Urinary bladder (tissue), 3 donors: ENCODE measurements at regions not wholly inside any gene's neighbourhood (a gene's known extent, or its start where the extent isn't known, plus 50 kb on each side); places are given as distances from the start of the nearest gene placed in this dataset.
"Not testable (repeated sequence)": the region's sequence is repeated elsewhere in the genome, so short reads cannot be mapped to it uniquely, and the experiment has no call there.

Experiments
- DNase-seq: peaks from one replicate; pipeline ENCODE4 v3.0.0-alpha.2; 2015; ENCODE audit errors: extremely low spot score
- H3K27ac ChIP-seq: one replicate; pipeline ENCODE4 v1.5.1; 2013; ENCODE audit warnings: low read depth, mild to moderate bottlenecking, moderate library complexity
- H3K36me3 ChIP-seq: one replicate; pipeline ENCODE4 v1.6.1; 2013; ENCODE audit warnings: mild to moderate bottlenecking, moderate library complexity; ENCODE audit not compliant: insufficient read depth
- H3K4me1 ChIP-seq: one replicate; pipeline ENCODE4 v1.6.1; 2013; ENCODE audit warnings: mild to moderate bottlenecking, moderate library complexity; ENCODE audit not compliant: insufficient read depth
- H3K4me3 ChIP-seq: one replicate; pipeline ENCODE4 v1.5.1; 2013; ENCODE audit warnings: low read depth, low read length
- WGBS: extraction: QIAGEN DNeasy Blood & Tissue Kit; methylation state at CpG from one replicate; pipeline ENCODE4 v1.1.7; 2013; 5-methylcytosine and 5-hydroxymethylcytosine counted together
- donor health status: healthy with polysubstance abuse.
- donor health status: healthy.

DNA sequence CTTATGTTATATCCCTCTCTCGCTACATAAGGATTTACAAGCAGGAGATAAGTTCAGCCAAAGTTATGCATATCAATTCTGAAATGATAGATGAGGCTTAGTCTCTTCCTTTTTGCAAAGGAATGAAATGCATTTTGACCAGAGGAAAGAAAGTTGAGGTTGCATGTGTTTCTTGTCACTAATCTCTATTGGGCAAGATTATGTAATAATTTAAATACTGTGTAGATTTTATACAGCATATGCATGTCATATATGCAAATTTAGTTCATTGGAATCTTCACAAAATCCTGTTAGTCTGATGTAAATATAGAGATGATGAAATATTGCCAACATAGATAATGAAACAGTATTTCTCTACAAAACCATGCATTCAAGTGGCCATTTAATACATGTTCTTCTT lies 858.7 kb upstream of the RAG2 start:
- no peak for DNase-seq
- 34% methylated on average over 1 of the region's 1 CpG for WGBS
- Histone ChIP-seq H3K27ac (no peak overlapping the region), H3K4me1 (no peaks in the 10 kb centered on the region), H3K4me3 (no peak overlapping the region), H3K36me3 (no peaks in the 10 kb centered on the region)

GRCh38 chr11:37451903-37452302 lies 853.9 kb upstream of the RAG2 start:
- H3K4me1 ChIP-seq, result no peaks in the 10 kb centered on the region
- no peak overlapping the region for H3K4me3 ChIP-seq
- DNase-seq, result no peak
- no peaks in the 10 kb centered on the region for H3K36me3 ChIP-seq
- H3K27ac ChIP-seq, result no peak overlapping the region

GRCh38 chr11:37450613-37451012 lies 852.6 kb upstream of the RAG2 start:
- WGBS, result 83% methylated on average over 2 of the region's 2 CpGs
- no peak overlapping the region for H3K4me3 ChIP-seq
- DNase-seq, result no peak
- H3K4me1 ChIP-seq, result no peaks in the 10 kb centered on the region
- no peak overlapping the region for H3K27ac ChIP-seq
- H3K36me3 ChIP-seq, result no peaks in the 10 kb centered on the region

GRCh38 chr11:37449146-37449545 lies 851.1 kb upstream of the RAG2 start:
- Histone ChIP-seq H3K27ac (no peak overlapping the region), H3K4me3 (no peak overlapping the region), H3K36me3 (no peaks in the 10 kb centered on the region), H3K4me1 (no peaks in the 10 kb centered on the region)
- 26% methylated on average over 3 of the region's 3 CpGs for WGBS
- DNase-seq, result no peak

GRCh38 chr11:37442576-37442975 lies 844.5 kb upstream of the RAG2 start:
- 49% methylated on average over 1 of the region's 1 CpG for WGBS
- DNase-seq, result no peak
- H3K27ac ChIP-seq, result no peak overlapping the region

DNA sequence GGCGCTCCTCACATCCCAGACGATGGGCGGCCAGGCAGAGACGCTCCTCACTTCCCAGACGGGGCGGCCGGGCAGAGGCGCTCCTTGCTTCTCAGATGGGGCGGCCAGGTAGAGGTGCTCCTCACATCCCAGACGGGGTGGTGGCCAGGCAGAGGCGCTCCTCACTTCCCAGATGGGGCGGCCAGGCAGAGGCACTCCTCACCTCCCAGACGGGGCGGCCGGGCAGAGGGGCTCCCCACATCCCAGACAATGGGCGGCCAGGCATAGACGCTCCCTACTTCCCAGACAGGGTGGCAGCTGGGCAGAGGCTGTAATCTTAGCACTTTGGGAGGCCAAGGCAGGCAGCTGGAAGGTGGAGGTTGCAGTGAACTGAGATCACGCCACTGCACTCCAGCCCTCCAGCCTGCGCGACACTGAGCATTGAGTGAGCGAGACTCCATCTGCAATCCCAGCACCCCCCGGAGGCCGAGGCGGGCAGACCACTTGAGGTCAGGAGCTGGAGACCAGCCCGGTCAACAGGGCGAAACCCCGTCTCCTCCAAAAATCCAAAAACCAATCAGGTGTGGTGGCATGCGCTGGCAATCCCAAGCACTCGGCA lies 833.7 kb upstream of the RAG2 start:
- not testable (repeated sequence) for DNase-seq, H3K36me3 ChIP-seq, H3K27ac ChIP-seq, H3K4me3 ChIP-seq, H3K4me1 ChIP-seq
- 93% methylated on average over 29 of the region's 29 CpGs for WGBS

More at GRCh38 chr11:37442576-37442975, 844.5 kb upstream of the RAG2 start:
- Histone ChIP-seq H3K4me1 (no peaks in the 10 kb centered on the region), H3K4me3 (no peak overlapping the region), H3K36me3 (no peaks in the 10 kb centered on the region)

DNA sequence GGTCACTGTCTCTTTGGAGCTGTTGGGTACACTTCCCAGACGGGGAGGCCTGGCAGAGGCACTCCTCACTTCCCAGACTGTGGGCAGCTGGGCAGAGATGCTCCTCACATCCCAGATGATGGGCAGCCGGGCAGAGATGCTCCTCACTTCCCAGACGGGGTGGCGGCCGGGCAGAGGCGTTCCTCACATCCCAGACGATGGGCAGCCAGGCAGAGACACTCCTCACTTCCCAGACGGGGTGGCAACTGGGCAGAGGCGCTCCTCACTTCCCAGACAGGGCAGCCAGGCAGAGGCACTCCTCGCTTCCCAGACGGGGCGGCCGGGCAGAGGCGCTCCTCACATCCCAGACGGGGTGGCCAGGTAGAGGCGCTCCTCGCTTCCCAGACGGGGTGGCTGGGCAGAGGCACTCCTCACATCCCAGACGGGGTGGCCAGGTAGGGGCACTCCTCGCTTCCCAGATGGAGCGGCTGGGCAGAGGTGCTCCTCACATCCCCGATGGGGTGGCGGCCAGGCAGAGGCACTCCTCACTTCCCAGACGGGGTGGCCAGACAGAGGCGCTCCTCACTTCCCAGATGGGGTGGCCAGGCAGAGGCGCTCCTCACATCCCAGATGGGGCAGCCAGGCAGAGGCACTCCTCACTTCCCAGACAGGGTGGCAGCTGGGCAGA lies 833.1 kb upstream of the RAG2 start:
- not testable (repeated sequence) for H3K4me3 ChIP-seq, H3K27ac ChIP-seq, DNase-seq, H3K36me3 ChIP-seq, H3K4me1 ChIP-seq
- 87% methylated on average over 26 of the region's 26 CpGs for WGBS

GRCh38 chr11:37422511-37422910 lies 824.5 kb upstream of the RAG2 start:
- Histone ChIP-seq H3K4me1 (no peaks in the 10 kb centered on the region), H3K36me3 (no peaks in the 10 kb centered on the region), H3K27ac (no peak overlapping the region), H3K4me3 (no peak overlapping the region)
- no peak for DNase-seq

DNA sequence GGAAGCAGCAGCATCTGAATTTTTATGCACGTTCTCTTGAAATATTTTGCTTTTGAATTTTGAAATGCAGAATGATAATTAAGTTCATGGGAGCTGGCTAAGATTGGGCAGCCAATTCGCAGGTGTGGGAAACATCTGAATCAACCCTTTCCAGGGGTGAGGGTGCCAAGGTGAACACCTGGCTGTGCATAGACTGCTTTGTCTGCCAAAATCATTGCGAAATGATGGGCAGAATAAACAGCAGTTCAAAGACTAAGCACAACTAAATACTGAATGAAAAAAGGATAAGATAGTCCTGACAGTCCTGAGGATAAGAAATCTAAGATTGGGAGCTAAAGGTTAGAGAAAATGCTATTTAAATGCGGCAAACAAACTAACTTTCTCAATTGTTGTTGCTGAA lies 813.3 kb upstream of the RAG2 start:
- H3K36me3 ChIP-seq, result no peaks in the 10 kb centered on the region
- no peak for DNase-seq
- no peaks in the 10 kb centered on the region for H3K4me1 ChIP-seq
- H3K27ac ChIP-seq, result no peak overlapping the region
- WGBS, result 88% methylated on average over 4 of the region's 4 CpGs
- H3K4me3 ChIP-seq, result no peak overlapping the region

- no peak for DNase-seq
- Histone ChIP-seq H3K27ac (no peak overlapping the region), H3K36me3 (no peaks in the 10 kb centered on the region), H3K4me3 (no peak overlapping the region), H3K4me1 (no peaks in the 10 kb centered on the region)
These were observed 811.1 kb upstream of the RAG2 start for GRCh38 chr11:37409124-37409523.

GRCh38 chr11:37407461-37407860 lies 809.4 kb upstream of the RAG2 start:
- no peak for DNase-seq
- Histone ChIP-seq H3K36me3 (no peaks in the 10 kb centered on the region), H3K27ac (no peak overlapping the region), H3K4me3 (no peak overlapping the region), H3K4me1 (no peaks in the 10 kb centered on the region)
- 86% methylated on average over 2 of the region's 2 CpGs for WGBS

- no peaks in the 10 kb centered on the region for H3K4me1 ChIP-seq
- no peak for DNase-seq
- no peaks in the 10 kb centered on the region for H3K36me3 ChIP-seq
- WGBS, result 37% methylated on average over 1 of the region's 1 CpG
- H3K27ac ChIP-seq, result no peak overlapping the region
- H3K4me3 ChIP-seq, result no peak overlapping the region
These were observed 808.6 kb upstream of the RAG2 start for GRCh38 chr11:37406651-37407050.

GRCh38 chr11:37404231-37404630 lies 806.2 kb upstream of the RAG2 start:
- Histone ChIP-seq H3K4me1 (no peaks in the 10 kb centered on the region), H3K36me3 (no peaks in the 10 kb centered on the region), H3K27ac (no peak overlapping the region), H3K4me3 (no peak overlapping the region)
- DNase-seq, result no peak
- 77% methylated on average over 2 of the region's 2 CpGs for WGBS

DNA sequence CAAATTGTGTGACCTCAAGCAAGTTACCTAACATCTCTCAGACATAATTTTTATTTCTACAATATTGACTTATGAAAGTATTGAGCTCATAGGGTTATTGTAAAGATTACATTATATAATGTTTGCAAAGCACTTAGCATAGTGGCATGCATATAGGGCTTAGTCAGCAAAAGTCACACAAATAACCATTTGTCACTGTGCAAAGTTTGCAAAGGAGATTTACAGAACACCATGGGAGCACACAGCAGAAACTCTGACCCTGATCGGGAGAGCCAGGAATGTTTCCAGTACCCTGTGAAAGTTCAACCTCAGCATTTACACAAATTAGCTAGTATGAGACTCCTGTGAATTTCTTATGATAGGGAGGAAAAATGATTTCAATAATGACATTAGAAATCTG lies 804.6 kb upstream of the RAG2 start:
- Histone ChIP-seq H3K36me3 (no peaks in the 10 kb centered on the region), H3K27ac (no peak overlapping the region), H3K4me3 (no peak overlapping the region), H3K4me1 (no peaks in the 10 kb centered on the region)
- 53% methylated on average over 1 of the region's 1 CpG for WGBS
- DNase-seq, result no peak
